ENCODE measurements at regions not wholly inside any gene's neighbourhood (a gene's known extent, or its start where the extent isn't known, plus 50 kb on each side); places are given as distances from the start of the nearest gene placed in this dataset.
"Not testable (repeated sequence)": the region's sequence is repeated elsewhere in the genome, so short reads cannot be mapped to it uniquely, and the experiment has no call there.

DNA sequence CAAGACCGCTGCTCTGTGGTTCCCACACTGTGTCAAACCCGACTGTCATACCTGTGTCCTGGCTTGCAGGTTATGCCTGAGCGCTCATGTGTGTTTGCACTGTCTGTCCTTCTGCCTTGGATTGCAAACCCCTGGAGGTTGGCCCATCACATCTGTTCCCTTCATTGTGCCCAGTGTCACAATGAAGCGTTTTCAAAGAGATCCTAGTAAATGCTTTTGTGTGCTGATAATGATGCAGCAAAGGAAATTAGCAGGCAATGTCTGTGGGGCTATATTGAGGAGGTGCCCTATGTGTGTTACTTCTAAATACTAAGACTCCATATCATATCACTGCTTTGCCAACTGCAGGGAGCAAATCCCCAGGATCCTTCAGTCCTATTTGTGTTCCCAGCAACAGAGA is 424.4 kb upstream of the NFIA start:
- H3K4me1 ChIP-seq = no peaks in the 10 kb centered on the region
- no peak overlapping the region for H3K27ac ChIP-seq
- TF ChIP-seq, protein P1, sequence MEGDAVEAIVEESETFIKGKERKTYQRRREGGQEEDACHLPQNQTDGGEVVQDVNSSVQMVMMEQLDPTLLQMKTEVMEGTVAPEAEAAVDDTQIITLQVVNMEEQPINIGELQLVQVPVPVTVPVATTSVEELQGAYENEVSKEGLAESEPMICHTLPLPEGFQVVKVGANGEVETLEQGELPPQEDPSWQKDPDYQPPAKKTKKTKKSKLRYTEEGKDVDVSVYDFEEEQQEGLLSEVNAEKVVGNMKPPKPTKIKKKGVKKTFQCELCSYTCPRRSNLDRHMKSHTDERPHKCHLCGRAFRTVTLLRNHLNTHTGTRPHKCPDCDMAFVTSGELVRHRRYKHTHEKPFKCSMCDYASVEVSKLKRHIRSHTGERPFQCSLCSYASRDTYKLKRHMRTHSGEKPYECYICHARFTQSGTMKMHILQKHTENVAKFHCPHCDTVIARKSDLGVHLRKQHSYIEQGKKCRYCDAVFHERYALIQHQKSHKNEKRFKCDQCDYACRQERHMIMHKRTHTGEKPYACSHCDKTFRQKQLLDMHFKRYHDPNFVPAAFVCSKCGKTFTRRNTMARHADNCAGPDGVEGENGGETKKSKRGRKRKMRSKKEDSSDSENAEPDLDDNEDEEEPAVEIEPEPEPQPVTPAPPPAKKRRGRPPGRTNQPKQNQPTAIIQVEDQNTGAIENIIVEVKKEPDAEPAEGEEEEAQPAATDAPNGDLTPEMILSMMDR (IDR thresholded peaks at IDR 0.05) = no peak
- no peaks in the 10 kb centered on the region for H3K9me3 ChIP-seq
- no peak overlapping the region for H3K4me3 ChIP-seq
- intact Hi-C loops (cut with DNase I) = no loop called here
- H3K27me3 ChIP-seq = no peaks in the 10 kb centered on the region
- no peak for DNase-seq (ENCODE audit: low spot score in 2 of 2)
- no peaks in the 10 kb centered on the region for H3K36me3 ChIP-seq

DNA sequence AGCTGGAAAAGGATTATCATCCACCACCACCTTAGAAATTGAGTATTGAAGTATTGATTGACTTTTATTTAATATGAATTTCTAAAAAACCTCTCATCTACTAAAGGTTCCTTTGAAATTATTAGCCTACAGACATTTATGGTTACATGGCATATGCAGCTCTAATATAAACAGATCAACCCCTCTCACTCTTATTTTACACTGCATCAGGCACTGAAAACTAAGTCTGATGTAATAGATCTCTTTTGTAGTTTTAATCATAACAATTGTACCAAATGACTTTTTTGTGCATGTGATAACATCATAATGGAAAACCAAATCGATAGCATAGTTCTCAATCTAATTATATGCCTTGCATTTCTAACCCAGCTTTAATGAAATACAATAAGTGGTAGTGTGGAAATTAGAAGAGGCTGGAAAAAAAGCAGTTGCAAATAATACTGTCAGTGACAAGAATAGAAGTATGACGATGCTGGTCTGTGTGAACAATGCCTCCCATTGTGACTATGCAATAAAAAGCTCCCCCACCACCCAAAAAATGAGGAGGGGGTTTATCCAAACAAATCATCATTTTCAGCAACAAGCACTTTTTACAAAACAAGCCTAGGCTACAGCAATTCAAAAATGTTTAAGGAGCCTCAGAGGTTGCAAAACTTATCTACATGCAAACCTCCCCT is 426.5 kb upstream of the NFIA start:
- H3K27me3 ChIP-seq = no peaks in the 10 kb centered on the region
- H3K36me3 ChIP-seq = no peaks in the 10 kb centered on the region
- no peak for DNase-seq (ENCODE audit: low spot score in 2 of 2)
- no peak overlapping the region for H3K4me3 ChIP-seq
- H3K9me3 ChIP-seq = no peaks in the 10 kb centered on the region
- H3K4me1 ChIP-seq = no peaks in the 10 kb centered on the region
- no peak overlapping the region for H3K27ac ChIP-seq
- intact Hi-C loops (cut with DNase I) = no loop called here
- TF ChIP-seq, protein P1 (IDR thresholded peaks at IDR 0.05) = no peak

DNA sequence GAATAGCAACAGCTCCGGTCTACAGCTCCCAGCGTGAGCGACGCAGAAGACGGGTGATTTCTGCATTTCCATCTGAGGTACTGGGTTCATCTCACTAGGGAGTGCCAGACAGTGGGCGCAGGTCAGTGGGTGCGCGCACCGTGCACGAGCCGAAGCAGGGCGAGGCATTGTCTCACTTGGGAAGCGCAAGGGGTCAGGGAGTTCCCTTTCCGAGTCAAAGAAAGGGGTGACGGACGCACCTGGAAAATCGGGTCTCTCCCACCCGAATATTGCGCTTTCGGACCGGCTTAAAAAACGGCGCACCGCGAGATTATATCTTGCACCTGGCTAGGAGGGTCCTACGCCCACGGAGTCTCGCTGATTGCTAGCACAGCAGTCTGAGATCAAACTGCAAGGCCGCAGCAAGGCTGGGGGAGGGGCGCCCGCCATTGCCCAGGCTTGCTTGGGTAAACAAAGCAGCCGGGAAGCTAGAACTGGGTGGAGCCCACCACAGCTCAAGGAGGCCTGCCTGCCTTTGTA is 442.3 kb upstream of the NFIA start:
- intact Hi-C loops (cut with DNase I); H3K36me3 ChIP-seq; DNase-seq (ENCODE audit: low spot score in 2 of 2): not testable (repeated sequence)

DNA sequence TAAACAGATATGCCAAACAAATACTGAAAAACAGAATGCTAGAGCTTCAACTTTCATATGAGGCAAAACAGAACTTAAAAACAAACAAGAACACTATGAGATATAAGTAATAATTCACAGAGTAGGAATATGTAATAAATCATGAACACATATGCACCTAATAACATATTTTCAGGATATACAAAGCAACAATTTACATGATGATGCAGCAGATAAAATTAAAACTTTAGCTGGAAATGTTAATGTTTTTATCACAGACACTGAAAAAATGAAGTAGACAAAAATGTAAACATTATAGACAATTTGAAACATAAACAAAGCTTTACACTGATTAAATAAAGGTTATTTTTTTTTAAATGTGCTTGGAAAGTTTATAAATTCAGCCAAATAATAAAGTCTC is 443.1 kb upstream of the NFIA start:
- Histone ChIP-seq H3K27me3 (no peaks in the 10 kb centered on the region), H3K27ac (no peak overlapping the region), H3K36me3 (no peaks in the 10 kb centered on the region), H3K4me3 (no peak overlapping the region), H3K4me1 (no peaks in the 10 kb centered on the region), H3K9me3 (no peaks in the 10 kb centered on the region)
- TF ChIP-seq, protein P1 (IDR thresholded peaks at IDR 0.05) = no peak
- no peak for DNase-seq (ENCODE audit: low spot score in 2 of 2)
- intact Hi-C loops (cut with DNase I) = no loop called here

More for the DNA sequence above, 442.3 kb upstream of the NFIA start:
- not testable (repeated sequence) for H3K4me3 ChIP-seq, H3K9me3 ChIP-seq, H3K27ac ChIP-seq, H3K27me3 ChIP-seq, H3K4me1 ChIP-seq

DNA sequence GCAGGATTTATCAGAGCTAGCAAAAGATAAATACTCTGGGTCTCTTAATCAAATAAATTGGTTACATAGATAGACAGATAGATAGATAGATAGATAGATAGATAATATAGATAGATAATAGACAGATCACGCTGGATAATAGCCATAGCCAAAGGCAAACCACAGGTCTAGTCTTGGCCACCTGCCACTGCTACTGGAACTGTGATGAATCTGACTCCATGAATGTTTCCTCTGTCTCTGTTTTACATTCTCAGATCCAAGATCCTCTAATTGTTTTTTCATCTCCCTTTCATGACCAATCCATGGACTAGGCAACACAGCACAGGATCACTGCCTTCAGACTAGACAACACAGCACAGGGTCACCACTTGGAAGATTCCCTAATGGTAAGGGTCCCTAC is 444.7 kb upstream of the NFIA start:
- no peaks in the 10 kb centered on the region for H3K36me3 ChIP-seq
- DNase-seq (ENCODE audit: low spot score in 2 of 2) = no peak
- no peaks in the 10 kb centered on the region for H3K27me3 ChIP-seq
- H3K9me3 ChIP-seq = no peaks in the 10 kb centered on the region
- intact Hi-C loops (cut with DNase I) = no loop called here
- no peaks in the 10 kb centered on the region for H3K4me1 ChIP-seq
- H3K27ac ChIP-seq = no peak overlapping the region
- TF ChIP-seq, protein P1 (IDR thresholded peaks at IDR 0.05) = no peak
- no peak overlapping the region for H3K4me3 ChIP-seq

DNA sequence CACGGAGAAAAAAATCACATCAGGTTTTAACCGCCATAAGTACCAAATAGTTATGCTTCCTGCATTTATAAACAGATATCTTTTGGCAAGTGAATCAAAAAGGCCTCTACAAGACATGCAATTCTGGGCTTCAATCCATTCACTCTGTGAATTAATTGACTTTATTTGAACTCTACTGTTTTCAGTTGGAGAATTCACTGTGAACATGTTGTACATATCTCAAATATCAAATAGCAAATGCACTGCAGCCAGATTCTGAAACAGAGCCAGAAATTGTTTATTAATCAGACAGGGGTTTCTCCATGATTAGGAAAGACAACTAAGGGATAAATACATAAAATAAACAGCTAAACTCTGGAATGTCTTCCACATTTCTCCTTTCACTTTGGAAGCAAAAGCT is 445.4 kb upstream of the NFIA start:
- no peaks in the 10 kb centered on the region for H3K36me3 ChIP-seq
- no peaks in the 10 kb centered on the region for H3K4me1 ChIP-seq
- H3K27ac ChIP-seq = no peak overlapping the region
- intact Hi-C loops (cut with DNase I) = no loop called here
- H3K9me3 ChIP-seq = no peaks in the 10 kb centered on the region
- TF ChIP-seq, protein P1 (IDR thresholded peaks at IDR 0.05) = no peak
- DNase-seq (ENCODE audit: low spot score in 2 of 2) = no peak
- H3K4me3 ChIP-seq = no peak overlapping the region
- no peaks in the 10 kb centered on the region for H3K27me3 ChIP-seq
